HG03039 (cell line): ENCODE measurements at regions not wholly inside any gene's neighbourhood (a gene's known extent, or its start where the extent isn't known, plus 50 kb on each side); places are given as distances from the start of the nearest gene placed in this dataset.

ENCODE experiments used
- ATAC-seq: cut with Tn5 transposase; IDR thresholded peaks from one replicate; pipeline ENCODE4 v1.9.1; 2021; ENCODE audit warnings: mild to moderate bottlenecking, moderate library complexity; ENCODE audit not compliant: unreplicated experiment

GRCh38 chr21:15233611-15234010 lies 168.8 kb upstream of the NRIP1 start:
- no peak for ATAC-seq

GRCh38 chr21:15236111-15236510 lies 171.3 kb upstream of the NRIP1 start:
- no peak for ATAC-seq

- no peak for ATAC-seq
These were observed 176.0 kb upstream of the NRIP1 start for GRCh38 chr21:15240848-15241247.

GRCh38 chr21:15241997-15242736 lies 177.4 kb upstream of the NRIP1 start:
- no peak for ATAC-seq

- no peak for ATAC-seq
These were observed 178.1 kb upstream of the NRIP1 start for GRCh38 chr21:15242906-15243305.

- ATAC-seq = no peak
These were observed 178.6 kb upstream of the NRIP1 start for GRCh38 chr21:15243406-15243805.

GRCh38 chr21:15247613-15248012 lies 182.8 kb upstream of the NRIP1 start:
- ATAC-seq = no peak

GRCh38 chr21:15249285-15249993 lies 184.6 kb upstream of the NRIP1 start:
- no peak for ATAC-seq

- ATAC-seq = no peak
These were observed 185.6 kb upstream of the NRIP1 start for GRCh38 chr21:15250384-15250783.

- no peak for ATAC-seq
These were observed 187.6 kb upstream of the NRIP1 start for GRCh38 chr21:15252431-15252830.

GRCh38 chr21:15254111-15254510 lies 189.3 kb upstream of the NRIP1 start:
- ATAC-seq = no peak

GRCh38 chr21:15255261-15255660 lies 190.5 kb upstream of the NRIP1 start:
- ATAC-seq = no peak

- no peak for ATAC-seq
These were observed 191.0 kb upstream of the NRIP1 start for GRCh38 chr21:15255763-15256162.

GRCh38 chr21:15256996-15257395 lies 192.2 kb upstream of the NRIP1 start:
- ATAC-seq = no peak

GRCh38 chr21:15257646-15258045 lies 192.8 kb upstream of the NRIP1 start:
- no peak for ATAC-seq

GRCh38 chr21:15259824-15260223 lies 195.0 kb upstream of the NRIP1 start:
- ATAC-seq = no peak

- no peak for ATAC-seq
These were observed 195.8 kb upstream of the NRIP1 start for GRCh38 chr21:15260604-15261003.

GRCh38 chr21:15264084-15264665 lies 199.4 kb upstream of the NRIP1 start:
- ATAC-seq = no peak

GRCh38 chr21:15272171-15272570 lies 207.4 kb upstream of the NRIP1 start:
- ATAC-seq = no peak

GRCh38 chr21:15272591-15272990 lies 207.8 kb upstream of the NRIP1 start:
- no peak for ATAC-seq

GRCh38 chr21:15273244-15273643 lies 208.4 kb upstream of the NRIP1 start:
- no peak for ATAC-seq
